Vagina (tissue), 2 donors: ENCODE measurements at regions not wholly inside any gene's neighbourhood (a gene's known extent, or its start where the extent isn't known, plus 50 kb on each side); places are given as distances from the start of the nearest gene placed in this dataset.

ENCODE experiments used
- CTCF ChIP-seq, 3 experiments: fragments of 450-650 bp in 2 of 3; fragments of 200-600 bp in 1 of 3; sonication (generic) in 1 of 3; IDR thresholded peaks; one replicate each; pipeline ENCODE4 v1.5.1; 2017 to 2019; ENCODE audit warnings: antibody characterized with exemption in 3 of 3, mild to moderate bottlenecking in 2 of 3, moderate library complexity in 2 of 3
- POLR2A ChIP-seq, 2 donors: fragments of 450-650 bp; IDR thresholded peaks; one replicate each; pipeline ENCODE4 v1.6.1; 2017; ENCODE audit warnings: antibody characterized with exemption in 2 of 2, mild to moderate bottlenecking in 2 of 2, moderate library complexity in 2 of 2
- POLR2AphosphoS5 ChIP-seq, 2 donors: sonication (generic); formaldehyde crosslinking; IDR thresholded peaks; one replicate each; pipeline ENCODE4 v1.9.0; 2017; ENCODE audit warnings: antibody characterized with exemption in 2 of 2, mild to moderate bottlenecking in 2 of 2, low read depth in 1 of 2; ENCODE audit not compliant: insufficient read depth in 1 of 2

- no peak for TF ChIP-seq CTCF (IDR thresholded peaks at IDR 0.05)
- no peak for TF ChIP-seq POLR2AphosphoS5 (IDR thresholded peaks at IDR 0.05; ENCODE audit: insufficient read depth in 1 of 2, low read depth in 1 of 2)
- TF ChIP-seq POLR2A (IDR thresholded peaks at IDR 0.05): no peak
These were observed 528.2 kb upstream of the MARCKS start for GRCh38 chr6:113328886-113329381.
